ENCODE measurements at regions not wholly inside any gene's neighbourhood (a gene's known extent, or its start where the extent isn't known, plus 50 kb on each side); places are given as distances from the start of the nearest gene placed in this dataset.

GRCh38 chr5:124463851-124464250 lies 282.6 kb downstream of the ZNF608 start:
- no peak for DNase-seq (ENCODE audit: low read depth in 2 of 2)

DNA sequence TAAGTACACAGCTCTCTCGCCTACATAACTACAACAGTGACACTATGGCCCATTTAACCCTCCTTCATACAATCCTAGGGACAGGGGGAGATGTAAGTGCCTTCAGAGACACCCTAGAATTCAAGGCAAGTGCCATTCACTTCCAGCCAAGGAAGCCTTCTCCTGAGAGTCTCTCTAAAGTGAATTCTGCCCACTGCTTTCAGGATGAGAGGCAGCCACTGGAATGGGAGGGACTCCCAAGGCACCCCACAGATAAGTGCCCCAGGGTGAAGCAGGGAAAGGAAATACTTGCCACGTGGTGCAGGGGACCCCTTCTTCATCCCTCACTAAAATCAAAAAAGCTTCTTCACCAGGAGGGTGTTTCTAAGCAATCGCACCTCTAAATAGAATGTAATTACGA lies 283.7 kb downstream of the ZNF608 start:
- DNase-seq (ENCODE audit: low read depth in 2 of 2): no peak

- no peak for DNase-seq (ENCODE audit: low read depth in 2 of 2)
Observed at GRCh38 chr5:124461941-124462340, 284.5 kb downstream of the ZNF608 start.

DNA sequence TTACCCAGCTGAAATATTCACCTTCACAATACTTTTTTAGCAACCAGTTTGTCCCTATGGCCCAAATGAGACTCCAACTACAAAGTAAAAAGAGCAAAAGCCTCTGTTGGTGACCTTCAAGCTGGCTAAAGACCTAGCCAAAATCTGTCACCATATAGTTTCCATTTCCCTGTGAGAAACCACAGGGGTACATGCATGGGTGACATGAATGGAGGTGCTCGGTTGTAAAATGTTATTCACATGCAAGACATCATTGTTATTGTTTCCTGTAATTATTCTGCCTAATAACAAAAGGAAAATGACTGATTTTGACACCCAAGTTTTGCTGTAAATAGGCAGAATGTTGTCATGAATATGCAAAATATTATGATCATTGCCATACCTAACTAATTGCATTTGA lies 285.3 kb downstream of the ZNF608 start:
- DNase-seq (ENCODE audit: low read depth in 2 of 2): no peak

DNA sequence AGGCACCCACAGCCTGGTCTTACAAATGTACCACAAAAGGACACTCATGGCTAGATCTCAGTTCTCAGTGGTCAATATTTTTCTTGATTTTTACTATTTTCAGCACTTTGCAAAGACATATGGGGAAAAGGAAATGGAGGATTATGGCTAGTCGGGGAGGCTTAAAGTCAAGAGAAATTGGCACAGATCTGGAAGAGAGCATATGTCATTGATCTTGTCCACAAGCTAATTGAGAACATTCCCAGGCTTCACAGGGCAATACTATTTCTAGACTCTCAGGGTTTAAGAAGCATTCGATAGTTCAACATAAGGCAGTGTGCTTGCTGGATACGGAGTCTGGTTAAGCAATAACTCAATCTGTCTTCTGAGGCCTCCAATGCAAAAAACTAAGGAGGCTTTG lies 285.8 kb downstream of the ZNF608 start:
- no peak for DNase-seq (ENCODE audit: low read depth in 2 of 2)

DNA sequence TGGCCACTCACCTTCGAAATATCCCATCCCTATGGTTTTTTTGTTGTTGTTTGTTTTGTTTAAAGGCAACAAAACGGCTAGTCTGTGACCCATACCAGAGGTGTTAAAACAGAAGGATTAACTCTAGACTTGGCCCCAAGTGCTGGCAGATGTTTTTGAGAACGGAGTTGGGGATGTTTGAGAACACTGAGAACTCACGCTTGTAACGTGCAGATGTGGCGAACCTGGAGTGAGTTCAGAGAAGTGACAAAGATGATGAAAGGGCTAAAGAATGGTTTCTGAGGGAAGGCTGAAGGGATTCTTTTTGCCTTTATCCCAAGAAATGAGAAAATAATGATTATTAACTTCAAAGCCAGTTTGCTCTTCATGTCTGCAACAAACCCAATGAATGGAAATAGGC lies 286.5 kb downstream of the ZNF608 start:
- no peak for DNase-seq (ENCODE audit: low read depth in 2 of 2)

GRCh38 chr5:124457901-124458300 lies 288.5 kb downstream of the ZNF608 start:
- DNase-seq (ENCODE audit: low read depth in 2 of 2): no peak

DNA sequence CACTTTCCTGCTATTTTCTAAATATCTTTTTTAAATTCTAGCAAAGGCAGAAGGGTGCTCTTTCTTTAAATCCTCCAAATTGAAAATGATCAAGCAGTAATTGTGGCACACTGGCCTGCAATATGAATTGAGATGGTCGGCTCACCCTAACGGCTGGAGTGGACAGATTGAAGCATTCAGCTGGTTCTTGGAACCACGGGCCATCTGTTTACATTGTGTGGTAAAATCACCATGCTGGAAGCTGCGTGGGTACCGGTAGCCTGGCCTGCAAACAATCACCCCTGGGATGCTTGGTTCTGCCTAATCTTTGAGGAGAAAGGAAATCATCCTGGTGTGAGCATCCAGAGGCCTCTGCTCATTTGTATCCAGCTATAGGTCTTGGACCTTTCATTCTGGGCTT lies 289.3 kb downstream of the ZNF608 start:
- DNase-seq (ENCODE audit: low read depth in 2 of 2): no peak

DNA sequence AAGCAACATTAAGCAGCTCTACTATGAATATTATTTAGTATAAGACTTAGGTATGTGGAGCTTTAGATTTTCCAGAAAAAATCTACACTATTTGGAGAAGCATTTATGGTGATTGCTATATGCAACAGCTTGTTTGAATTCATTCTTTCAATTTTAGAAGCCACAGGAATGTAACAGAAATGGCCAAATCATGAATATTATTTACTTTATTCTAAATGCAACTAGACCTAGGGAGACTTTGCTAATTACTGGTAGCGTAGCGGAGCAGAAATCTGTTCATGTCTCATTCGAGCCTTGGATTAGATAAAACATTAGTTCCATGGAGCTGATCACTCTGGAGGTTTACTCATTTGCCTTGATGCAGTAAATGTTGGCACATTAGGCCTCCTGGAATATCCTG lies 290.2 kb downstream of the ZNF608 start:
- no peak for DNase-seq (ENCODE audit: low read depth in 2 of 2)

GRCh38 chr5:124454081-124454480 lies 292.4 kb downstream of the ZNF608 start:
- no peak for DNase-seq (ENCODE audit: low read depth in 2 of 2)

DNA sequence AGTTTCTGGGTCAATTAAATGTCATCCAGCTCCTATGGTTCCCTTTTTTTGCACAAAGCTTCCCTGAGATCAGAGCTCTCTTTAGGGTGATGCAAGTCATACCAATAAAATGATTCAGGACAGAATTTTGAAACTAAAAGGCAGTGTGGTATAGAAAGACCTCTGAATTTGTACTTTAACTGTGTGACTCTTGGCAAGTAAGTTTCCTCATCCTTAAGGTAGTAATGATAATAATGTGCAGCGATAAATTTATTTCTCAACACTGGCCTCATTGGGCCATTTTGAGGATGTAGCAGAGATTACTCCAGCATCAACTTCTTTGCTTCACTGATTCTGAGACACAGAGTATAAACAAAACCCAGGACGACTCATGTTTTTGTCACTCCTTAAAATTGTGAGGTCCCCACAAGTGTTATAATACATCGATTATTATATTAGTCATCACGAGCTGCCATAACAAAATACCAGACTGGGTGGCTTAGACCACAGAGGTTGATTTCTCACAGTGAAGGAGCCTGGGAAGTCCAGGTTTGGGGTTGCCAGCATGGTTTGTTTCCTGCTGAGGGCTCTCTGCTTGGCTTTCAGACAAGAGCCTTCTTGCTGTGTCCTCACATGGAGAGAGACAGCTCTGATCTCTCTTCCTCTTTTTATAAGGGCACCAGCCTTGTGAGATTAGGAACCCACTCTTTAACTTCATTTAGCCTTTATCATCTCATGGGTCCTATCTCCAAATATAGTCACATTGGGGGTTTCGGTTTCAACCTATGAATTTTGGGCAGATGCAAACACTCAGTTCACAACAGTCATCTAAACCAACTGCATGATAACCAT lies 293.0 kb downstream of the ZNF608 start:
- peak in 1 of 2 donors; percentile 0 for DNase-seq (ENCODE audit: low read depth in 2 of 2)

DNA sequence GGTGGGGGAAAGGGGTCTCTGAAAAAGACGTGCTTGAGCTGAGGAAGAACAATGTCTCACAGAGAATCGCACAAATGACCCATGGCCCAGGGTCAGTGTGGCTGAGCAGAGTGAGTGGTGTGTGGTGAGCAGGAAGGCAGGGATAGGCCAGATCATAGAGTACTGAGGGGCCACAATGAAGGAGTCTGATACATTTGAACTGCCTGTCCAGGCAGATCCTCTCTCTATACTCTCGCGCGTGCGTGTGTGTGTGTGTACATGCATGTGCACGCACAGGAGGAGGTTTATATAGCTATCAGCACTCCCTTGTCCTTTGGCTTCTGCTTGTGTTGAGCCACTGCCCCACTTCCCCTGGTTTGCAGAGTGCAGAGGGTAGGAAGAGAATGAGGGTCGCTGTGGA lies 294.0 kb downstream of the ZNF608 start:
- no peak for DNase-seq (ENCODE audit: low read depth in 2 of 2)

DNA sequence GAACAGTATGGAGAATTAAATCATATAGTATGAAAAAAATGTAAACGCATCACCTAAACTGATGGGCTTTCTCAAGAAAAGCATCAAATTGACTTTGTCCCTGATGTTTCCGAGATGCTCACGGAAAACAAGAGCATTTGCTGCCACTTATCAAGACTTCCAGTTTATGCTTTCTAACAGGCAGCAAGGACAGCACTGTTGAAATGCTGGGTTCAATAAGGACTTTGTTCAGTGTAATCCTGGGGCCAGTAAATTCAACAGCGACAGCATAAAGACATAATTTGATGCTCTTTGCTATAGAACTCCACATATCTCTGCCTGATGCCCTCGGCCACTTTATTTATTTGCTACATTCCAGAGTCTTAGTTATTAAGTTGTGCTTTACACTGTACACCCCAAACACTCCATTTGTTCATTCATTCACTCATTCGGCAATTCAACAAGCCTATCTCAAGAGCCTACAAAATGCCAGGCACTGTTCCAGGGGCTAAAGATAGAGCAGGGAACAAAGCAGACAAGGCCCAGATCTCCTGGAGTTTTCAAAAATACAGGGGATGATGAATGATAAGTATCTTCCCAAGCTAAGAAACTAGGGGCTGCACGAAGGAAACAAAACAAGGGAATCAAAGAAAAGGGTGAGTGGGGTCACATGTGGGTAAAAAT lies 294.6 kb downstream of the ZNF608 start:
- no peak for DNase-seq (ENCODE audit: low read depth in 2 of 2)

- no peak for DNase-seq (ENCODE audit: low read depth in 2 of 2)
Observed at GRCh38 chr5:124446120-124446519, 300.3 kb downstream of the ZNF608 start.

GRCh38 chr5:124445070-124445619 lies 301.3 kb downstream of the ZNF608 start:
- no peak for DNase-seq (ENCODE audit: low read depth in 2 of 2)

GRCh38 chr5:124444147-124444775 lies 302.2 kb downstream of the ZNF608 start:
- no peak for DNase-seq (ENCODE audit: low read depth in 2 of 2)

DNA sequence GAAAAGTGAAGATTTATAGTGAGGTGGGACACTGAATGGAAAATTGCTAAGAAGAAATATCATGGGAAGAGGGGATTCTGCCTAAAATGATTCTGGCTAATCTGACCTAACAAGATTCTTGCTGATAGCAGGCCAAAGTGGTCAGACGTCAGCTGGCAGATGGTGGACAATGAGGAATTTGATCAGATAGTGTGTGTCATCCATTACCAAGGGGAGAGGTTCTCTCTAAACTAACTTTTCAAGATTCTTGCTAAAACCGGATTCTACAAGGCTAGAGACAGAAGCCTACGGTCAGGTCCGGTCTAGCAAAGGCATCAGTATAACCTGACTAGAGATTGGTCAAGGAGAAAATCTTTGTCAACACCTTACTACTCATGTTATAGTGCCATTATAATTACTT lies 306.0 kb downstream of the ZNF608 start:
- DNase-seq (ENCODE audit: low read depth in 2 of 2): no peak

- DNase-seq (ENCODE audit: low read depth in 2 of 2): no peak
Observed at GRCh38 chr5:124439609-124440008, 306.8 kb downstream of the ZNF608 start.

DNA sequence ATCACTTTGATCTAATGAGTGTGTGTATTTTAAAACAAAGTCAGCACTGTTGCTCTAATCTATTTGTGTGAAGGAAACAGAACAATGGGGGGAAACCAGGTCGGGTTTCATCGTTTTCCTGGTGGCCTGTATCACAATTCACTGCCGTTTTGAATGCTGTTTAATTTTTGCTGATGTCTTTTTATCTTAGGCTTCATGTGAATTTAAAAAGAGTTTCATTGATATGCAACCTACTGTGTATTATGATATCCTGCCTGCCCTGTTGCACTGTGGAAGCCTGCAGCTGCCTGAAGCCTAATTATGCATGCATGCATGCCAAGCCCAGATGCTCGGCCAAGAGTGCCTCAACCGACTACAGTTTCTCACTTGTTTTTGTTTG lies 307.5 kb downstream of the ZNF608 start:
- DNase-seq (ENCODE audit: low read depth in 2 of 2): no peak

GRCh38 chr5:124438026-124438902 lies 308.2 kb downstream of the ZNF608 start:
- DNase-seq (ENCODE audit: low read depth in 2 of 2): no peak

GRCh38 chr5:124436294-124436693 lies 310.1 kb downstream of the ZNF608 start:
- no peak for DNase-seq (ENCODE audit: low read depth in 2 of 2)

GRCh38 chr5:124433170-124433569 lies 313.3 kb downstream of the ZNF608 start:
- no peak for DNase-seq (ENCODE audit: low read depth in 2 of 2)

Data from stimulated activated CD8-positive, alpha-beta memory T cell treated with anti-CD3 and anti-CD28 coated beads, Interleukin-2, amount 100 ng/mL, for 48 hours (primary cell).